Thyroid gland (tissue), 4 donors: ENCODE measurements at regions not wholly inside any gene's neighbourhood (a gene's known extent, or its start where the extent isn't known, plus 50 kb on each side); places are given as distances from the start of the nearest gene placed in this dataset.

Experiments
- CTCF ChIP-seq, 6 experiments: fragments of 200-600 bp in 3 of 6; fragments of 450-650 bp in 3 of 6; sonication (generic) in 3 of 6; IDR thresholded peaks; one replicate each; pipeline ENCODE4 v1.5.1; 2016 to 2019; ENCODE audit warnings: antibody characterized with exemption in 6 of 6, mild to moderate bottlenecking in 2 of 6, inconsistent platforms in 1 of 6, moderate library complexity in 1 of 6
- POLR2A ChIP-seq, 2 donors: fragments of 450-650 bp; IDR thresholded peaks; one replicate each; pipeline ENCODE4 v1.6.1; 2017; ENCODE audit warnings: antibody characterized with exemption in 2 of 2, mild to moderate bottlenecking in 2 of 2, moderate library complexity in 1 of 2

GRCh38 chr6:14975471-14975817 lies 270.4 kb upstream of the JARID2 start:
- TF ChIP-seq CTCF (IDR thresholded peaks at IDR 0.05) (no peak), POLR2A (IDR thresholded peaks at IDR 0.05) (no peak)
